Ascending aorta (tissue), 2 donors: ENCODE measurements at regions not wholly inside any gene's neighbourhood (a gene's known extent, or its start where the extent isn't known, plus 50 kb on each side); places are given as distances from the start of the nearest gene placed in this dataset.

Source experiments
- DNase-seq, 2 donors: peaks; one replicate each; pipeline ENCODE4 v3.0.0-alpha.2; 2019; ENCODE audit warnings: low spot score in 2 of 2
- H3K27ac ChIP-seq, 2 donors: fragments of 200-600 bp; sonication (generic); one replicate each; pipeline ENCODE4 v1.5.1; 2016 to 2017; ENCODE audit warnings: mild to moderate bottlenecking in 1 of 2
- H3K27me3 ChIP-seq: fragments of 200-600 bp; sonication (generic); one replicate; pipeline ENCODE4 v1.5.1; 2017
- H3K36me3 ChIP-seq, 2 donors: fragments of 200-600 bp; sonication (generic); one replicate each; pipeline ENCODE4 v1.5.1; 2016
- H3K4me1 ChIP-seq, 2 donors: fragments of 200-600 bp; sonication (generic); one replicate each; pipeline ENCODE4 v1.5.1; 2016 to 2017; ENCODE audit warnings: mild to moderate bottlenecking in 1 of 2
- H3K4me3 ChIP-seq, 2 donors: fragments of 200-600 bp; sonication (generic); one replicate each; pipeline ENCODE4 v1.5.1; 2016 to 2017; ENCODE audit warnings: mild to moderate bottlenecking in 1 of 2
- H3K9me3 ChIP-seq, 2 donors: fragments of 200-600 bp; sonication (generic); one replicate each; pipeline ENCODE4 v1.5.1; 2016
- intact Hi-C: fragments of 100-400 bp; cut with DNase I; formaldehyde crosslinking; loops from one replicate; pipeline ENCODE4 v1.15.1; 2023
- TF ChIP-seq, protein P1 (sequence below), 3 experiments: fragments of 200-600 bp in 2 of 3; fragments of 450-650 bp in 1 of 3; sonication (generic) in 2 of 3; IDR thresholded peaks; one replicate each; pipeline ENCODE4 v1.5.1; 2016 to 2019; ENCODE audit warnings: antibody characterized with exemption in 3 of 3, mild to moderate bottlenecking in 1 of 3, moderate library complexity in 1 of 3

DNA sequence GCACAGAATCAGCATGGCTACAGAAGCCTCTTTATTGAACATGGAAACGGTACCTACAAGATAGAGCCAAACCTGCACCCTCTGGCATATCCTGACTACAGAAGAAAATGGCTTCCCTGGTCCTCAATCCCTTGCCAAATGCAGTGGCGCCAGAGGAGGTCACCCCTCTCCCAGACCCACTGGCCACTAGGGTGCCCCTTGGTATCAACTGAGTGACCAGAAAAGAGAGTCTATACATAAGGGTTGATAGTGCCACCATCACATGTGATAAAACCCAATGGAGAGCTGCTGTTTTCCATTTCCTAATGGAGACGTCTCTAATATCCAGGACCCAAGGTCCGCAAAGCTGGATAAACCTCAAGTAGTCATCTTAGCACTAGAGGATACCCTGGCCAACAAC is 52.7 kb upstream of the ALK start:
- Histone ChIP-seq H3K27ac (no peak overlapping the region), H3K27me3 (no peaks in the 10 kb centered on the region), H3K9me3 (no peaks in the 10 kb centered on the region), H3K4me3 (no peak overlapping the region), H3K4me1 (no peaks in the 10 kb centered on the region), H3K36me3 (no peaks in the 10 kb centered on the region)
- TF ChIP-seq, protein P1, sequence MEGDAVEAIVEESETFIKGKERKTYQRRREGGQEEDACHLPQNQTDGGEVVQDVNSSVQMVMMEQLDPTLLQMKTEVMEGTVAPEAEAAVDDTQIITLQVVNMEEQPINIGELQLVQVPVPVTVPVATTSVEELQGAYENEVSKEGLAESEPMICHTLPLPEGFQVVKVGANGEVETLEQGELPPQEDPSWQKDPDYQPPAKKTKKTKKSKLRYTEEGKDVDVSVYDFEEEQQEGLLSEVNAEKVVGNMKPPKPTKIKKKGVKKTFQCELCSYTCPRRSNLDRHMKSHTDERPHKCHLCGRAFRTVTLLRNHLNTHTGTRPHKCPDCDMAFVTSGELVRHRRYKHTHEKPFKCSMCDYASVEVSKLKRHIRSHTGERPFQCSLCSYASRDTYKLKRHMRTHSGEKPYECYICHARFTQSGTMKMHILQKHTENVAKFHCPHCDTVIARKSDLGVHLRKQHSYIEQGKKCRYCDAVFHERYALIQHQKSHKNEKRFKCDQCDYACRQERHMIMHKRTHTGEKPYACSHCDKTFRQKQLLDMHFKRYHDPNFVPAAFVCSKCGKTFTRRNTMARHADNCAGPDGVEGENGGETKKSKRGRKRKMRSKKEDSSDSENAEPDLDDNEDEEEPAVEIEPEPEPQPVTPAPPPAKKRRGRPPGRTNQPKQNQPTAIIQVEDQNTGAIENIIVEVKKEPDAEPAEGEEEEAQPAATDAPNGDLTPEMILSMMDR (IDR thresholded peaks at IDR 0.05) = no peak
- intact Hi-C loops = no loop called here
- no peak for DNase-seq

DNA sequence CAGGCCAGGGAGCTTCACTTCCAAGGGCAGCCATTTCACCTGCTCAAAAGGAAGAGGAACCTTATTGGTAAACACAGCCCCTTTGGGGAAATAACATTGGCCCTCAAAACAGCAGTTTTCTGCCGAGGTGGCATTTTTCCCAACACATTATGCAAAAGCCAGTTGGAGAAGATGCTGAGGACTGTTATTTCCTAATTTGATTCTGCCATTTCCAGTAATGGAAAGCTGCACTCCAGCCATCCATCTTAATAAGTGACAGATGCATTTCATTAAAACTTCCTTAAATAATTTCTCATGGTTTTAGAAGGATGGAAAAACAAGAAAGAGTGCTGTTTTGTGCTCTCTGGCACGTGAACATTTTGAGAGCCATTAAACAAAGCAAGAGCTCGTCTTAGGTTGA is 55.9 kb upstream of the ALK start:
- Histone ChIP-seq H3K4me1 (no peaks in the 10 kb centered on the region), H3K9me3 (no peaks in the 10 kb centered on the region), H3K27ac (no peak overlapping the region), H3K36me3 (no peaks in the 10 kb centered on the region), H3K4me3 (no peak overlapping the region), H3K27me3 (no peaks in the 10 kb centered on the region)
- no peak for DNase-seq
- TF ChIP-seq, protein P1 (IDR thresholded peaks at IDR 0.05) = no peak
- intact Hi-C loops = no loop called here

DNA sequence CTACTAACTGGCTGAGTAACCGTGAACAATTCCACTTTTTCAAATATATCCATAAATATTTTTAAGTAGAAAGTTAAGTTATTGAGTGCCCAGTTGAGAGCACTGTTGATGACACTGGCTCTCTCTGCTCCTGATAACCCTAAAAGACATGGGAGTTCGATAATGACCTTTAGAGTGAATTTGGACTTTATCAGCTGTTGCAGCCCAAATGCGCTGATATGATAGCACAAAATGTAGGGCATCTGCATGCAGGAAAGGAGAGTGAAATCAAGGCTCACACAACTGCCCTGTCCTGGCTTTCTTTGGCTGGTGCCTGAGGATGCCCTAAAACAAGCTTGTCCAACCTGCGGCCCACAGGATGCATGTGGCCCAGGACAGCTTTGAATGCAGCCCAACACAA is 60.0 kb upstream of the ALK start:
- Histone ChIP-seq H3K27ac (no peak overlapping the region), H3K27me3 (no peaks in the 10 kb centered on the region), H3K4me3 (no peak overlapping the region), H3K9me3 (no peaks in the 10 kb centered on the region), H3K36me3 (no peaks in the 10 kb centered on the region), H3K4me1 (no peaks in the 10 kb centered on the region)
- intact Hi-C loops = no loop called here
- TF ChIP-seq, protein P1 (IDR thresholded peaks at IDR 0.05) = no peak
- no peak for DNase-seq

DNA sequence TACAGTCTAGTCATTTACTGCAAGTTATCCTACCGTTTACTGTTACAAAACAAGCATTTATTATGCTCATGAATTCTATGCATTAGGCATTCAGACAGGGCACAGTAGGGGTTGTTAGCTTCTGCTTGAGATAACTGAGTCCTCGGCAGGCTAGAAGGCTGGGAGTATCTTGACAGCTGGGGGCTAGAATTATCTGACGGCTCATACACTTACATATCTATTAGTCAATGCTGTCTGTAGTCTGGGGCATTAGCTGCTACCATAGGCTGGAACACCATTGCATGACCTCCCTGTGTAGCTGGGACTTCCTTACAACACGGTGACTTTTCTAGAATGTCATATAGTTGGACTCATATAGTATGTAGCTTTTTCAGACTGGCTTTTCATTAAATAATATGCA is 61.9 kb upstream of the ALK start:
- Histone ChIP-seq H3K36me3 (no peaks in the 10 kb centered on the region), H3K4me1 (no peaks in the 10 kb centered on the region), H3K27me3 (no peaks in the 10 kb centered on the region), H3K27ac (no peak overlapping the region), H3K4me3 (no peak overlapping the region), H3K9me3 (no peaks in the 10 kb centered on the region)
- intact Hi-C loops = no loop called here
- no peak for DNase-seq
- TF ChIP-seq, protein P1 (IDR thresholded peaks at IDR 0.05) = no peak

DNA sequence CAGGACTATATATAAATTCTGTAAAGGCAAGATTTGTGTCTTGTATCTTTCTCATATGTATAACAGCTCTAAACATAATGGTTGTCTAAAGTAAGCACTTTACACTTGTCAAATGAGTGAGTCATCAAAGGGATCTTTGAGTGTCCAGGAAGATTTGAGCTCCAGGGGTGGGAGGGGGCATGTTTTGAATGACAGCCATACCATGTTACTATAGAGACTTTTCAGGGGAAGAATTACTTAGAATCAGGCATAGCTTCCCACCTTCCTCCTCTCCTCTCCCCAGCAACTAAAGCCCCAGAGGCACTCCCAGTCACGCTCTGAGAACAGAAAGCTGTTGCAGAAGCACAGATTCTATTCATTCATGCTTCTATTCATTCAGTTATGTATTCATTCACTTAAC is 65.8 kb upstream of the ALK start:
- H3K36me3 ChIP-seq = no peaks in the 10 kb centered on the region
- DNase-seq = no peak
- H3K4me1 ChIP-seq = no peaks in the 10 kb centered on the region
- H3K27me3 ChIP-seq = no peaks in the 10 kb centered on the region
- H3K27ac ChIP-seq = no peak overlapping the region
- intact Hi-C loops = no loop called here
- TF ChIP-seq, protein P1 (IDR thresholded peaks at IDR 0.05) = no peak
- H3K9me3 ChIP-seq = no peaks in the 10 kb centered on the region
- no peak overlapping the region for H3K4me3 ChIP-seq

DNA sequence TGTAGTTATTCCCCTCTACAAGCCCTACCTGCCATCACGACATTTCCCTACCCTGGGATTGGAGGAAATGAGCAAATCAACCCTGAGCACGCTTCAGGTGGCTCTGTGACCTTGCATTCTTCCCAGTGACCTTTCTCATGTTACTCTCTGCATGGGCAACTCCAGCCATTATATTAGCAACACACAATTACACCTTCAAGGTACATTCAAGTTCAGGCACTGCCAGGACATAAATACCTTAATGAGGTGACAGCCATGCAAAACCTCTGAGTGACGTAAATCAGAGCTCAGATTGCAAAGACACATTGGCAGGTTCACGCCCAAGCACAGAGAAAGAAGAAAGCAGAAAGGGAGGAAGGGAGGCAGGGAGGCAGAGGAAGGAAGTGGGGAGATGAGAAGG is 68.7 kb upstream of the ALK start:
- no peaks in the 10 kb centered on the region for H3K9me3 ChIP-seq
- TF ChIP-seq, protein P1 (IDR thresholded peaks at IDR 0.05) = no peak
- DNase-seq = no peak
- no peak overlapping the region for H3K4me3 ChIP-seq
- H3K27me3 ChIP-seq = no peaks in the 10 kb centered on the region
- intact Hi-C loops = no loop called here
- H3K27ac ChIP-seq = no peak overlapping the region
- no peaks in the 10 kb centered on the region for H3K4me1 ChIP-seq
- H3K36me3 ChIP-seq = no peaks in the 10 kb centered on the region
